ENCODE measurements at regions not wholly inside any gene's neighbourhood (a gene's known extent, or its start where the extent isn't known, plus 50 kb on each side); places are given as distances from the start of the nearest gene placed in this dataset.

- no peak for TF ChIP-seq EZH2phosphoT487 (IDR thresholded peaks at IDR 0.05; ENCODE audit: insufficient read depth, low read depth)
- no peak for TF ChIP-seq EZH2 (IDR thresholded peaks at IDR 0.05; ENCODE audit: insufficient read depth, poor library complexity, severe bottlenecking)
These were observed 532.0 kb downstream of the GATA3 start for GRCh38 chr10:8586504-8586903.
